Stomach (tissue), 8 donors: ENCODE measurements at regions not wholly inside any gene's neighbourhood (a gene's known extent, or its start where the extent isn't known, plus 50 kb on each side); places are given as distances from the start of the nearest gene placed in this dataset.

Source experiments
- DNase-seq, 2 donors: peaks; one replicate each; pipeline versions ENCODE4 v3.0.0 to v3.0.0-alpha.2; 2013 to 2019
- H3K27ac ChIP-seq, 5 donors: fragments of 200-600 bp in 4 of 5; sonication (generic) in 4 of 5; one replicate each; pipeline ENCODE4 v1.5.1; 2013 to 2019; ENCODE audit warnings: mild to moderate bottlenecking in 1 of 5, moderate library complexity in 1 of 5
- H3K27me3 ChIP-seq, 3 donors: fragments of 200-600 bp; sonication (generic); one replicate each; pipeline ENCODE4 v1.5.1; 2017 to 2019; ENCODE audit warnings: mixed run types in 1 of 3
- H3K36me3 ChIP-seq, 4 donors: fragments of 200-600 bp; sonication (generic); 1 replicate in 3 of 4; 2 replicates in 1 of 4; pipeline ENCODE4 v1.5.1; 2016 to 2019
- H3K4me1 ChIP-seq, 4 donors: fragments of 200-600 bp; sonication (generic); one replicate each; pipeline ENCODE4 v1.5.1; 2016 to 2019
- H3K4me3 ChIP-seq, 4 donors: fragments of 200-600 bp; sonication (generic) in 3 of 4; one replicate each; pipeline ENCODE4 v1.5.1; 2016 to 2019; ENCODE audit warnings: mild to moderate bottlenecking in 1 of 4
- H3K9me3 ChIP-seq, 4 donors: fragments of 200-600 bp; sonication (generic); one replicate each; pipeline ENCODE4 v1.5.1; 2016 to 2019
- EP300 ChIP-seq: sonication (generic); formaldehyde crosslinking; IDR thresholded peaks from one replicate; pipeline ENCODE4 v1.6.1; 2017; ENCODE audit warnings: antibody characterized with exemption
- POLR2A ChIP-seq, 4 donors: fragments of 450-650 bp; IDR thresholded peaks; one replicate each; pipeline ENCODE4 v1.6.1; 2016; ENCODE audit warnings: antibody characterized with exemption in 4 of 4, control low read depth in 2 of 4, mild to moderate bottlenecking in 1 of 4, moderate library complexity in 1 of 4
- POLR2AphosphoS5 ChIP-seq, 3 donors: sonication (generic); formaldehyde crosslinking; IDR thresholded peaks; one replicate each; pipeline ENCODE4 v1.6.1; 2016; ENCODE audit warnings: antibody characterized with exemption in 3 of 3
- WGBS, 5 donors: extraction: QIAGEN DNeasy Blood & Tissue Kit in 3 of 5; methylation state at CpG; one replicate each; pipeline versions ENCODE4 v1.1.5 to v1.1.7; 2013 to 2018; 5-methylcytosine and 5-hydroxymethylcytosine counted together
- intact Hi-C: fragments of 100-400 bp; cut with DNase I; formaldehyde crosslinking; loops from one replicate; pipeline ENCODE4 v1.15.1; 2023; ENCODE audit warnings: low total_unique reads
- TF ChIP-seq, protein P1 (sequence below), 7 experiments: fragments of 450-650 bp in 4 of 7; fragments of 200-600 bp in 3 of 7; sonication (generic) in 3 of 7; IDR thresholded peaks; one replicate each; pipeline ENCODE4 v1.5.1; 2016 to 2019; ENCODE audit warnings: antibody characterized with exemption in 7 of 7, control low read depth in 2 of 7, mild to moderate bottlenecking in 1 of 7
- donor health status: healthy with polysubstance abuse.
- donor health status: Bipolar disorder and iron deficiency.
- donor health status: healthy.

DNA sequence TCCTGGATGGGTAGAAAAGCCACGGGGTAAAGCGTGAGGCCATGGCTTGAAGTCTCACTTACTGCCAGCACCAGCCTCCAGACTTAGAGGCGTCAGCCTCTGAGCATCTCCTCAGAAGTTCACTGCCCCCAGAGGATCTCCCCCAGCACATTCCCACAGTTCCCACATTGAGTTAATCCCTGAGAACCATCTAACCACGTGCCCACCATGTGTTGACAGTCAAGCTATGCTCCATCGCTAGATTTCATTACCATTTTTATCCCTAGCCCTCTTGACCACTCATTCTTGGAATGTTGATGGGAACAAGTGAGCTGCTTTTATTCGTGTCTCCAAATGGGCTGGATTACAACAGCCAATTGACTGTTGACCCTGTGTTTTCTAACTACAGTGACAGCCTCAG is 283.3 kb upstream of the IRX1 start:
- TF ChIP-seq POLR2AphosphoS5 (IDR thresholded peaks at IDR 0.05) (no peak), POLR2A (IDR thresholded peaks at IDR 0.05) (no peak), EP300 (no peak)
- TF ChIP-seq, protein P1, sequence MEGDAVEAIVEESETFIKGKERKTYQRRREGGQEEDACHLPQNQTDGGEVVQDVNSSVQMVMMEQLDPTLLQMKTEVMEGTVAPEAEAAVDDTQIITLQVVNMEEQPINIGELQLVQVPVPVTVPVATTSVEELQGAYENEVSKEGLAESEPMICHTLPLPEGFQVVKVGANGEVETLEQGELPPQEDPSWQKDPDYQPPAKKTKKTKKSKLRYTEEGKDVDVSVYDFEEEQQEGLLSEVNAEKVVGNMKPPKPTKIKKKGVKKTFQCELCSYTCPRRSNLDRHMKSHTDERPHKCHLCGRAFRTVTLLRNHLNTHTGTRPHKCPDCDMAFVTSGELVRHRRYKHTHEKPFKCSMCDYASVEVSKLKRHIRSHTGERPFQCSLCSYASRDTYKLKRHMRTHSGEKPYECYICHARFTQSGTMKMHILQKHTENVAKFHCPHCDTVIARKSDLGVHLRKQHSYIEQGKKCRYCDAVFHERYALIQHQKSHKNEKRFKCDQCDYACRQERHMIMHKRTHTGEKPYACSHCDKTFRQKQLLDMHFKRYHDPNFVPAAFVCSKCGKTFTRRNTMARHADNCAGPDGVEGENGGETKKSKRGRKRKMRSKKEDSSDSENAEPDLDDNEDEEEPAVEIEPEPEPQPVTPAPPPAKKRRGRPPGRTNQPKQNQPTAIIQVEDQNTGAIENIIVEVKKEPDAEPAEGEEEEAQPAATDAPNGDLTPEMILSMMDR (IDR thresholded peaks at IDR 0.05) = no peak
- Histone ChIP-seq H3K27me3 (no peaks in the 10 kb centered on the region), H3K4me3 (no peak overlapping the region), H3K9me3 (peaks cover 0 to 23% (median 12%) of the 10 kb centered on the region in 4 donors), H3K27ac (no peak overlapping the region), H3K4me1 (no peaks in the 10 kb centered on the region), H3K36me3 (no peaks in the 10 kb centered on the region)
- no peak for DNase-seq
- 66 to 81% (median 74%) methylated on average over 6 of the region's 6 CpGs for WGBS, 5 donors
- intact Hi-C loops = no loop called here

DNA sequence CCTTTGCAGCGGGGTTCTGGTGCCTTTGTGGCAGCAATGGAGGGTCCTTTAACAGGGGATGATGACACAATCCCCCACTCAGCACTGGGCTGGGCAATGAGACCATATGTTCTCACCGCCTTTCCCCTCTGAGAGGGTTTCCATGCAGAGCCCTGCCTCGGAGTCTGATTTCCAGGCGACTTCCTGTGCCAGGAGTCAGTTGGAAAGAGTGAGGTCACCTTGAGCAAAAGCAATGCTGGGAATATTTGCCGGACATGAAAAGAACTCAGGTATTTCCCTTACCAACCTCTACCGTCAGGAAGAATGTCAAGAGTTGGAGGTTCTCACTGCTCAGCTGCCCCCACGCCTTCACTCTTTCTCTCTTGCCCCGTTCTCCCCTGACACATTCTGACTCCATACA is 284.2 kb upstream of the IRX1 start:
- H3K9me3 ChIP-seq = peaks cover 0 to 23% (median 12%) of the 10 kb centered on the region in 4 donors
- WGBS, 5 donors = 61 to 82% (median 79%) methylated on average over 8 of the region's 8 CpGs
- no peaks in the 10 kb centered on the region for H3K27me3 ChIP-seq
- peak in 1 of 2 donors; percentile 25 for DNase-seq
- no peaks in the 10 kb centered on the region for H3K36me3 ChIP-seq
- TF ChIP-seq POLR2AphosphoS5 (IDR thresholded peaks at IDR 0.05) (no peak), POLR2A (IDR thresholded peaks at IDR 0.05) (no peak), EP300 (no peak)
- TF ChIP-seq, protein P1 (IDR thresholded peaks at IDR 0.05) = no peak
- no peak overlapping the region for H3K4me3 ChIP-seq
- intact Hi-C loops = no loop called here
- H3K27ac ChIP-seq = no peak overlapping the region
- H3K4me1 ChIP-seq = no peaks in the 10 kb centered on the region

DNA sequence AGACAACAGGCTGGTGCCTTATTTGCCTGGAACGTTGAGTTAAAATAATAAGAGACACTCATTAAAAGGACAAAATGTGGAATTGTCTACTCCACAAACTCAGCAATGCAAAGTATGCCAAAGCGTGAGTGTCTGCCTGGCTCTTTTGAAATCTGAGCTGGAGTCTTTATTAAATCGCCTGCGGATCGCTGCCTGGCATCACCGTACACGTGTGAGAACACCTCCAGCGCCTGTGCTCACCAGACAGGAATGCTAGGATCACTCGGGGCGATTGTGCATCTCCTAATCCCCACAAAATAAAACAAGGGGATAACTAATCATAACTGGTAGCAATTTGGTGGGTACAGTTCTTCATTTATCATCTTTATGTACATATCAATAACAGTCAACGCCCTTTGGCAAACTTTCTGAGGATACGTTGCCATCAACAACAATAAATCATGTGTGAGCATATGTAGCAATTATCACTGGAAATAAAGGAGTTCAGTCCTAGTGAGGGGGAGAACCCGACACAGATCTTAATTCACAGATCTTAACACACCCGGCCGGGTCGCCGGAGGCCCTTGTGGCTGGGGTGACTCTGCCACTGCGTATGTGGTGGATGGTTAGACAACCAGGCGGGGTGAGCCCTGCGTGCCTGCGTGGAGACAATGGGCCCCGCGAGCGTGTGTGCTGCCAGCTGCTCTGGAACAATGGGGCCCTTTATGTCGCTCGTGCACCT is 284.9 kb upstream of the IRX1 start:
- Histone ChIP-seq H3K9me3 (peaks cover 0 to 23% (median 12%) of the 10 kb centered on the region in 4 donors), H3K4me3 (no peak overlapping the region), H3K27ac (no peak overlapping the region), H3K4me1 (no peaks in the 10 kb centered on the region), H3K36me3 (no peaks in the 10 kb centered on the region), H3K27me3 (no peaks in the 10 kb centered on the region)
- intact Hi-C loops = no loop called here
- 76 to 81% (median 78%) methylated on average over 26 of the region's 26 CpGs for WGBS, 5 donors
- peak in 1 of 2 donors; percentile 71 for DNase-seq
- no peak for TF ChIP-seq POLR2AphosphoS5 (IDR thresholded peaks at IDR 0.05)
- TF ChIP-seq, protein P1 (IDR thresholded peaks at IDR 0.05) = no peak
- TF ChIP-seq POLR2A (IDR thresholded peaks at IDR 0.05) = no peak
- TF ChIP-seq EP300 = no peak

DNA sequence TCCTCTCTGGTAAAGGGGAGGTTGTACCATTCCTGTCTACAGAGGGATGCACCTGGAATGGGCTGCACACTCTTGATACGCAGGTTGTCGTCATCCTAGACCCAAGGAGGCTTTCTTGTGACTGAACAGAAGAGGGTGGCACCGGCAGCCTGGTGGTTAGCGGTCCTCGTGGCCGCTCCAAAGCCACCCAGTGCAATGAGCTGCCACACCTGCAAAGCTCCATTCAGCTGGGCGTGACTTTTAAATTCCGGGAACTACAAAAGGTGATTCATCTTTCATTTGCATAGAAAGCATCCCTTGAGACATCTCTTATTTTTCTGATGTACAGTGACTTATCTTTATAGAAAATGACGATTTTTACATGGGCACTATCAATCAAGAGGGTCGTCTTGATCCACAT is 286.1 kb upstream of the IRX1 start:
- intact Hi-C loops = no loop called here
- H3K27me3 ChIP-seq = no peaks in the 10 kb centered on the region
- H3K27ac ChIP-seq = no peak overlapping the region
- H3K4me3 ChIP-seq = no peak overlapping the region
- 79 to 87% (median 85%) methylated on average over 10 of the region's 10 CpGs for WGBS, 5 donors
- no peak for TF ChIP-seq EP300
- TF ChIP-seq POLR2AphosphoS5 (IDR thresholded peaks at IDR 0.05) = no peak
- no peak for TF ChIP-seq POLR2A (IDR thresholded peaks at IDR 0.05)
- TF ChIP-seq, protein P1 (IDR thresholded peaks at IDR 0.05) = no peak
- DNase-seq = no peak
- H3K36me3 ChIP-seq = no peaks in the 10 kb centered on the region
- peaks cover 0 to 23% (median 12%) of the 10 kb centered on the region in 4 donors for H3K9me3 ChIP-seq
- H3K4me1 ChIP-seq = no peaks in the 10 kb centered on the region
